HEK293 (cell line): ENCODE measurements at regions not wholly inside any gene's neighbourhood (a gene's known extent, or its start where the extent isn't known, plus 50 kb on each side); places are given as distances from the start of the nearest gene placed in this dataset.

ENCODE experiments used
- CTCF ChIP-seq: fragments of 450-650 bp; formaldehyde crosslinking; IDR thresholded peaks from 2 replicates; pipeline ENCODE4 v1.5.1; 2016; ENCODE audit warnings: missing biosample characterization, missing genetic modification characterization
- ELK4 ChIP-seq: IDR thresholded peaks from 2 replicates; pipeline ENCODE4 v1.6.1; 2011; ENCODE audit warnings: mild to moderate bottlenecking, low read depth, low read length, borderline replicate concordance
- GLI4 ChIP-seq: fragments of 450-650 bp; formaldehyde crosslinking; IDR thresholded peaks from 2 replicates; pipeline ENCODE4 v1.5.1; 2016; ENCODE audit warnings: missing biosample characterization, missing genetic modification characterization
- PATZ1 ChIP-seq: fragments of 450-650 bp; formaldehyde crosslinking; IDR thresholded peaks from 2 replicates; pipeline ENCODE4 v1.5.1; 2016; ENCODE audit warnings: missing biosample characterization, missing genetic modification characterization
- ZBTB1 ChIP-seq: fragments of 450-650 bp; formaldehyde crosslinking; IDR thresholded peaks from 2 replicates; pipeline ENCODE4 v1.5.1; 2016; ENCODE audit warnings: missing biosample characterization, missing genetic modification characterization
- ZNF114 ChIP-seq: fragments of 450-650 bp; formaldehyde crosslinking; IDR thresholded peaks from 2 replicates; pipeline ENCODE4 v1.5.0; 2017; ENCODE audit warnings: missing biosample characterization, missing genetic modification characterization
- ZNF121 ChIP-seq: fragments of 450-650 bp; formaldehyde crosslinking; IDR thresholded peaks from 2 replicates; pipeline ENCODE4 v1.5.1; 2016; ENCODE audit warnings: missing biosample characterization, missing genetic modification characterization
- ZNF146 ChIP-seq: fragments of 450-650 bp; formaldehyde crosslinking; IDR thresholded peaks from 2 replicates; pipeline ENCODE4 v1.5.1; 2016; ENCODE audit warnings: missing biosample characterization, missing genetic modification characterization
- ZNF175 ChIP-seq: fragments of 450-650 bp; formaldehyde crosslinking; IDR thresholded peaks from 2 replicates; pipeline ENCODE4 v1.5.1; 2016; ENCODE audit warnings: missing biosample characterization, missing genetic modification characterization
- ZNF19 ChIP-seq: fragments of 450-650 bp; formaldehyde crosslinking; IDR thresholded peaks from 2 replicates; pipeline ENCODE4; 2016; ENCODE audit warnings: missing biosample characterization, missing genetic modification characterization, low read depth
- ZNF202 ChIP-seq: fragments of 450-650 bp; formaldehyde crosslinking; IDR thresholded peaks from 2 replicates; pipeline ENCODE4 v1.5.1; 2016; ENCODE audit warnings: missing biosample characterization, missing genetic modification characterization, borderline replicate concordance
- ZNF324 ChIP-seq: fragments of 450-650 bp; formaldehyde crosslinking; IDR thresholded peaks from 2 replicates; pipeline ENCODE4 v1.5.1; 2016; ENCODE audit warnings: missing biosample characterization, missing genetic modification characterization
- ZNF350 ChIP-seq: fragments of 450-650 bp; formaldehyde crosslinking; IDR thresholded peaks from 2 replicates; pipeline ENCODE4 v1.5.0; 2017; ENCODE audit warnings: missing biosample characterization, mild to moderate bottlenecking, missing genetic modification characterization

DNA sequence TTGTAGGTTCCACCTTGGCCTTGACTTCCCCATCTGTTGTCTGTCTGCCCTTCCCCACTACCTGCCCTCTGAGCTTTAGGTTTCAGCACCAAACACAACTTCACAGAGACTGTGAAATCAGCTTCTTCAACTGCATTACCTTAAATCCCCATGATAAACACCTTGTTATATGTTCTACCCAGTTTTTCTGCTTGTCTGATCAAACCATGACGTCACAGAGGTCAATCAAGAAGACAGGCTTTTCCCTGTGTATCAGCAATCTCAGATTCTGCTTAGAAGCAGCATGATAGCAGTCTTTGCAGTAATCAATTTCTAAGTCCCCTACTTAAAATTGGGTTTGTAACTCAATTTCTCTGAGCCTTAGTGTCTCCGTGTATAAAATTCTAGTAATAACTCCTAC, 175.0 kb downstream of the PLK2 start:
- TF ChIP-seq CTCF (no peak), ELK4 (no peak), GLI4 (tag by site-specific recombination) (no peak), ZNF202 (tag by site-specific recombination) (no peak), ZNF175 (no peak), ZNF324 (tag by site-specific recombination) (no peak), ZNF146 (tag by site-specific recombination) (no peak), ZBTB1 (tag by site-specific recombination) (no peak), ZNF350 (no peak), ZNF19 (no peak), ZNF121 (tag by site-specific recombination) (no peak), ZNF114 (tag by site-specific recombination) (no peak), PATZ1 (tag by site-specific recombination) (no peak)
